HG02678 (cell line): ENCODE measurements at regions not wholly inside any gene's neighbourhood (a gene's known extent, or its start where the extent isn't known, plus 50 kb on each side); places are given as distances from the start of the nearest gene placed in this dataset.
"Not testable (repeated sequence)": the region's sequence is repeated elsewhere in the genome, so short reads cannot be mapped to it uniquely, and the experiment has no call there.

Source experiments
- ATAC-seq: cut with Tn5 transposase; IDR thresholded peaks from one replicate; pipeline ENCODE4 v1.9.1; 2021; ENCODE audit warnings: mild to moderate bottlenecking, moderate library complexity; ENCODE audit not compliant: unreplicated experiment

DNA sequence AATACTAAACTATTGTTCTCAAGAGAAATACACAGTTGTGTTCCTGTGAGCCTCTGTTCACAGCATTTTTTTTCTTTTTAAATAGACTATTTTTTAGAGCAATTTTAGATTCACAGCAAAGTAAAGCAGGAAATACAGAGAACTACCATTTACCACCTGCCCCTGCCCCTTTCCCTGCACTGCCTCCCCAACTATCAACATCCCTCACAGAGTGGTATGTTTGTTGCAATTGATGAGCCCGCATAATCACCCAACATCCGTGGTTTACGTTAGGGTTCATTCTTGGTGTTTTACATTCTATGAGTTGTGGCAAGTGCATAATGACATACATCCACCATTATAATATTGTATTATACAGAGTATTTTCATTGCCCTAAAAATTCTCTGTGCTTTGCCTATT lies 71.6 kb upstream of the TNFAIP3 start:
- no peak for ATAC-seq

DNA sequence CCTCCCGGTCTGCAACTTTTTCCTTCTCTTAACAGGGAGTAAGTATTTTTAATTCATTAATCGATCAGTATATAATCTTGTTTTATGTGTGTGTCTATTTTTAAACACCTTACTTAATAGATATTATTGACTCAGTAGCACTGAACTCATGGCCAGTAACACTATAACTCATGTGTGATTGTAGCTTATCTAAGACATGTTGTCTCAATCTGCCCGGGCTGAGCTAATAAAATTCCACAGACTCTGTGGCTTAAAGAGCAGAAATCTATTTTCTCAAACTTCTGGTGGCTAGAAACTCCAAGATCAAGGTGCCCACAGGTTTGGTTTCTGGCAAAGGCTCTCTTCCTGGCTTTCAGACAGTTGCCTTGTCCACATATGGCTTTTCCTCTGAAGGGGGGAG lies 68.8 kb upstream of the TNFAIP3 start:
- no peak for ATAC-seq

DNA sequence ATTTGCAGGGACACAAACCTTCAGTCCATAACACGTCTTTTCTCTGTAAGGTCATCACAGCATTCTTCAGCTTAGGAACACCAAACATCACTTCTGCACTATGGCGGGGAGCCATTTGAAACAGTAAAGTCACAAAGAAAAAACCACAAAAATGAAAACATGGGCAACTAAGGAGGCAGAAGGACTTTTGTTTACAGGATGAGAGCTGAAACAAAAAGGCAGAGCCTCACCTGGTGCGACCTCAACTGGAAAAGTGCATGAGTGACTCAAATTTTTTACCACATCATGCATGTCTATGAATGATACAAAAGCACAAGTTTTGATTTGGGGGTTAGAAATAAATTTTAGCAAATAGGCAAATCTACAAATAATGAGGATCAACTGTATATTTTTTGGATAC lies 68.2 kb upstream of the TNFAIP3 start:
- ATAC-seq = no peak

DNA sequence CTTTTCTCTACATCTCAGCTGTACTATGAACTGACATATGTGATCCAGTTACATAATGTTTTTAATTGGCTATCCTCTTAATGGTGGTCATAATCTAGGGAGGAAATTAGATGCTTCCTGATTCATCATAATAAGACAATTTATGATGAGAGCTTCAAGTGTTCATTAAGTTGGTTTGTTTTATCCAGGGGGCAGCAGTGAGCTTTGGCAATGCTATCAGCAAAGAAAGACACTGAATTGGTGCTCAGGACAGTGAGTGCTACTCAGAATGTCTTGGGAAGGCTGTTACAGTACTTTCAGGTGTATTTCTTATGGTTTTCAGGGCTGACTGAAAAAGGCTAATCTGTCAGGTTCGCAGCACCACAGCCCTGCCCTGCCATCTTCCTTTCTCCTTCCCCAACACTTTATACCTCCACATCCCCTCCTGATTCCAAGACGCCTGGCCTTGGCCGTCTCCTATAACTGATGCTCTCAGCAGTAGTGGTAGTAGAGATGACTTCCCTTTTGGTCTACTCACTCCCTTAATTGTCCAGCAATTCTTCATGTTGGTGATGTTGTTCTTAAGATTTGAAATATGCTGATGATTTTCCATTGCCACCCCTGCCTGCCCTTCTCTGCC lies 67.0 kb upstream of the TNFAIP3 start:
- ATAC-seq = peak; percentile 73

DNA sequence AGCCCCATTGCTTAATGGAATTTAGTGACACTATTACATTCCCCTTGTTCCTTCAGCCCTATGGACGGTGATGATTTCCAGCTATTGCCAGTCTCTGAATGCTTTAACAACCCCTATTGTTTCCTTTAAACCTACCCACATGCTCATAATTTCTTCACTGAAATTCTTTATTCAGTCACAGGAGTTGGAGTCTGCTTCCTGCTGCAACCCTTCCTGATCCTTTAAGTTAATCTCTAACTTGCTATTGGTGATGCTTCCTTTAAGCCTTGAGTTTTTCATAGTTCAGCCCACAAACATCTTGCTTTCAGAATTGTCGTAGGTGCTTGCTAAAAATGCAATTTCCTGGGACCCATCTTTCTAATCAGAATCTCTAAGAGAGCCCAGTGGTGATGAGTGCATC lies 66.3 kb upstream of the TNFAIP3 start:
- ATAC-seq = no peak

DNA sequence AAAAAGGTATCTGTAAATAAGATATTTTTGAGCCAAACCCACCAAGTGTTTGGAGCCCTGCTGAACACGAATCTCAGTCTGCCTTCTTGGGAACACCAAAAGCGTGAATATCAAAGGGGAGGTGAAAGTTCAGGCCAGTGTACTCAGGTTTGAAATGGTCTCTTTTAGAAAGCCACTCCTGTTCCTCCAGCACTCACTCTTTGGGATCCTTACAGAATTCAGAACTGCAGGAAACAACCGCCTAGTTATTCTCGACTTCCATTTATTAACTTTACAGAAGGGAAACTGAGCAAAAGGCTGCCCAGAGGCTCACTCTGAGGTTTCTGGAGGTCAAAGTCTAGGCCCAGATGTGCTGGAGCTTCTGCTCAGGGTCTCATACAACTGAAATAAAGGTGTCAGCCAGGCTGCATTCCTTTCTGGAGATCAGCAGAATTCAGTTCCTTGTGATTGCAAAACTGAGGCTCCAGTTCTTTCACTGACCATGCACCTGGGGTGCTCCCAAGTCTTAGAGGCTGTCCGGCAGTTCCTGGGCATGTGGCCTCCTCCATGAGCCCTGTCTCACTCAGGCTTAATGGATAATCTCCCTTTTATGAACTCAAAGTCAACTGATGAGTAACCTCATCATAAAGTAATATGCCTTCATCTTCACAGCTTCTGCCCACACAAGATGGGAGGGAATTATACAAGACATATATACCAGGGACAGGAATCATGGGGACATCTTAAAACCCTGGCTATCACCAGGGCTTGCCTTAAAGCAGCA lies 65.5 kb upstream of the TNFAIP3 start:
- no peak for ATAC-seq

DNA sequence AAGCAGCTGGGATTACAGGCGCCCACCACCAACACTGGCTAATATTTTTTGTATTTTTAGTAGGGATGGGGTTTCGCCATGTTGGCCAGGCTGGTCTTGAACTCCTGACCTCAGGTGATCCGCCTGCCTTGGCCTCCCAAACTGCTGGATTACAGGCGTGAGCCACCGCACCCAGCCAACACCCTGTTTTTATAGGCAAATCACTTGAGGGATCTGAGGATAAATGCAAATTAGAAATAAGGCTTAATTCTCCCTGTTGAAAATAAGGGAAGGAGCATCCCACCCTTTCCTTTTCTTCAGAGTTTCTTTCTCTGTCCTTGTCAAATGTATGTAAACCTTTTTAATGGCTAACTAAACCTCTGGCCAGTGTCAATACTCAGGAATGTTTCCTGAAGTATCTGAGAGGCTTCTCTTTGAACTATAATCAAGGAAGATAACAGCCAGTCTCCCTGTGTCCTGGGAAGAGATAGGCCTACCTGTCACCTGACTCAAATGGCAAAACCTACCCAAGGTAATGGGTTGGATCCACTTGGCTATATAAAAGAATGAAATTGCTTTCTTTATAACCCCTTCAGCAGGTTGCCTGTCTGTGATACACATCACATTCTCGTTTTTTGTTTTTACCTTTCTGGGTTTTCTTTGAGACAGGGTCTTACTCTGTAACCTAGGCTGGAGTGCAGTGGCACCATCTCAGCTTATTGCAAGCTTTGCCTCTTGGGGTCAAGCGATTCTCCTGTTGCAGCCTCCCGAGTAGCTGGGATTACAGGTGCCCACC lies 64.5 kb upstream of the TNFAIP3 start:
- no peak for ATAC-seq

DNA sequence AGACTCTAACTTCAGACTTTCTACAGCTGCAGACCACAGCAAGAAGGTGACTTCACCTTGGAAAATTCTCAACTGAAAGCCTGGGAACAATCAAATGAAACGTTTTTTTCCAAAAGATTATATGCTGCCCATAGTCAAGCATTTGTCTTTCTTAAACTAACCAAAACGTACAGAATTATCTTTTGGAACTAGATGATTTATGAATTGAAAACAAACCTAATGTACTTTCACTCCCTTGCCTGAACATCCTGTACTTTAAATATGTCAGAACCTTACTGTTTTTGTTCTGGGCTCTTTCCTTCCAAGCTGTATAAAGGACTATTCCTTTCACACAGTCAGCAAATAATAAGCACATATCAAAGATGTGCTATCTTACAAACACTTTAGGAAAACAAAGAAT lies 62.4 kb upstream of the TNFAIP3 start:
- no peak for ATAC-seq

DNA sequence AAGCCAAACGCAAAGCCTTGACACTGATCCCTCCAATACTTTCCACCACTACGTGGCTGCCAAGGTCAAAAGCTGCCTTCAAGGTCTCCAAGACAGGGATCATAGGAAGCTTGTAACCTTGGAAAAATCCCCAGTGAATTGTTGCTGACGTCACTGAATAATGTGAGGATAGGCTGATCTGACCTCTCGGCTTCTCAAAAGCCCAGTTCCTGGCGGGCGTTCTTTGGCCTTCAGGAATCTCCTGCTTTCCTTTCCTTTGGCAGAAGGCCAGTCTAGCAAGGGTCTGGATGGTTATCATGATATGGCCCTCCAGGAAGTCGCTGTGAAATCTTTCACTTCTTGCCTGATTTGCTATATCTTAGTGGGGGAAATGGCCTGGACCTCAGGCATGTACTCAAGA lies 61.4 kb upstream of the TNFAIP3 start:
- no peak for ATAC-seq

DNA sequence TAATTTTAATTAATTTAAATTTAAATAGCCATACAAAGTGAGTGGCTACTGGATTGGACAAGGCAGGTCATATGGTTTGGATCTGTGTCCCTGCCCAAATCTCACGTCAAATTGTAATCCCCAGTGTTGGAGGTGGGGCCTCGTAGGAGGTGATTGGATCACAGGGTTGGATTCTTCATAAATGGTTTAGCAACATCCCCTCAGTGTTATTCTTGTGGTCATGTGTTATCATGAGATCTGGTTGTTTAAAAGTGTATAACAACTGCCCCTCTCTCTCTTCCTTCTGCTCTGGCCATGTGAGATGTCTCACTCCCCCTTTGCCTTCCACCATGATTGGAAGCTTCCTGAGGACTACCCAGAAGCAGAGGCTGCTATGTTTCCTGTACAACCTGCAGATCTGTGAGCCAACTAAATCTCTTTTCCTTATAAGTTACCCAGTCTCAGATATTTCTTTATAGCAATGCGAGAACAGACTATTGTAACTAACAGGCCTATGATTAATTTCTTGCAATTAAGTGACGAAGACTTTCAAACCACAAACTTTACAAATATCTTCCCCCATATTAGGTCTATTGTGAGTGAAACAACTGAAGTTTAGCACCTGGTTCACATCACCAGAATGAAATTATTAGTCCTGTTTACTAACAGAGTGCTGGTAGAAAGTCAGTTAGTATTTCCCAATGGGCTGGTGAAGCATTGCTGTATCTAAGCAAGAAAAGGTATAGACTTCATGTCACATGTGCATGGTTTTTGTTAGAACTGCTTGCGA lies 60.0 kb upstream of the TNFAIP3 start:
- no peak for ATAC-seq

DNA sequence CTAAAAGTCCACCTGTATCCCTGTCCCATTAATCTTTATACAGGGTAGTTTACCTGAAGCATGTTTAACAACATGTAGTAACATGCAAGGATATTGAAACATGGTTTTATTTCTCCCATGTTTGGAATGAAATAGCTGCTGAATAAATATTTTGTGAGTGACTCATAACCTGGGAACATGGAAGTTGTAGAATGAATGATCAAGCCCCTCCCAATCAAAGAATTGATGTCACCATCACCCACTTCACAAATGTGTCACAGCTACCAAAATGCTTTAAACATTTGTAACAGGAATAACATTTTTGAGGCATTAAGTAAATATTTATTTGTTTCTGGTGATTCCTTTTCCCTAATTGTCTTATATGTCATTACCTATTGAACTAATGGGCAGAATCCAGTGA lies 58.9 kb upstream of the TNFAIP3 start:
- ATAC-seq = no peak

DNA sequence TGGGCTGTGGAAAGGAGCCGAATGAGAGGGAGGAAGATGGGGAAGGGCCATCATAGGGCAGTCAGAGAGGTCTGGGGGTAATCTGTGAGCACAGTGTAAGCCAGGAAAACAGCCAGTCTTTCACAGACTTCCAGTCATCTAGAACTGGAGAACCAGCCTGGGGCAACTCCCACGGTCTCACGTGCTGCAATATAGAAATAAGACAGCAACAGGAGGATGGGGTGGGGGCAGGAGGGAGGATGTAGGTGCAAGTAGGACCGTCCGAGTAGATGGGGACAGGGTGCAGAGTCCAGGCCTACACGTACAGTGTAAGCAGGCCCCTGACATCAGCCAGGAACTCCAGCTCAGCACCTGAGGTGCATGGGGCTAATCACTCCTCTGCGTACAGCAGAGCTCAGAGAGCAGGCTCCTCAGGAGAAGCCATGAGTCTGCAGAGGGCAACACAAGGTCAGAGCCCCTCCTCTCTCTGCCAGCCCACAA lies 58.2 kb upstream of the TNFAIP3 start:
- no peak for ATAC-seq

DNA sequence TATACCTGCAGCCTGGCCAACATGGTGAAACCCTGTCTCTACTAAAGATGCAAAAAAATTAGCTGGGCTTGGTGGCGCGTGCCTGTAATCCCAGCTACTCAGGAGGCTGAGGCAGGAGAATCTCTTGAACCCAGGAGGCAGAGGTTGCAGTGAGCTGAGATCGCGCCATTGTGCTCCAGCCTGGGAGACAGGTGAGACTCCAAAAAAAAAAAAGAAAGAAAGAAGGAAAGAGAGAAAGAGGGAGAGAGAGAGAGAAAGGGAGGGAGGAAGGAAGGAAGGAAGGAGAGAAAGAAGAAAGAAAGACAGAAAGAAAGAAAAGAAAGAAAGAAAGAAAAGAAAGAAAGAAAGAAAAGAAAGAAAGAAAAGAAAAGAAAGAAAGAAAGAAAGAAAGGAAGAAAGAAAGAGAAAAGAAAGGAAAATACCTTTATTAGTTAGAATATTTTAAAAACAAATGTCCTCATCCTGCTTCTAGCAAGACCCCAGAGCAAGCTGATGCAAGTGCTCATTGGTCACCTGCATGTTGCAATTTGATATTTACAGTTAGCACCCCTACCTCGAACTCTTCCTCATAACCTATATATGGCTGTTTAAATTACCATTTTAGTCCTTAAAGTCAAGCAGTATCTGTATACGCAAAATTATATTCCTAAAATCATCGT lies 57.0 kb upstream of the TNFAIP3 start:
- ATAC-seq = not testable (repeated sequence)

DNA sequence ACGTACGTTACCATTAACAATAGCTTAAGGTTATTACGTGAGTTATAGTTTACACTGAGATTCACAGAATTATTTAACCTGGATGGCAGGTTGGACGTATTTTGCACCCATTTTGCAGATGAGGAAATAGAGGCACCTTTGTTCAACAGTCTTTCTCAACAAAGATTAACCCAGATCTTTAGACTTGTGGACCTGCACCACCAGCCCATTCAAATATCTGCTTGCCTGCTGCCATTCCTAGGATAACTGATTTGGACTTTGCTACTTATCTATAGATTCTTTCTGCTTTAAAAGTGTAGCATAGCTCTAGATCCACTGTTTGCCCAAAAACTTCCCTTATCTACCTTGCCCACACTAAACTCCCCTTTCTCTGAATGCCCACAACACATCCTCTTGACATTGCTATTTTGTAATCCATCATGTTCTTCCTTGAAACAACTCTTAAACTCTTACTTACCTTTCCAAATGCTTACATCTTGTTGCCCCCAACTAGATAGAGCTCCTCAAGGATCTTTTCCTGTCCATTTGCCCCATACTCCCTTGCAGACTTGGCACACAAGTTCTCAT lies 56.4 kb upstream of the TNFAIP3 start:
- no peak for ATAC-seq

DNA sequence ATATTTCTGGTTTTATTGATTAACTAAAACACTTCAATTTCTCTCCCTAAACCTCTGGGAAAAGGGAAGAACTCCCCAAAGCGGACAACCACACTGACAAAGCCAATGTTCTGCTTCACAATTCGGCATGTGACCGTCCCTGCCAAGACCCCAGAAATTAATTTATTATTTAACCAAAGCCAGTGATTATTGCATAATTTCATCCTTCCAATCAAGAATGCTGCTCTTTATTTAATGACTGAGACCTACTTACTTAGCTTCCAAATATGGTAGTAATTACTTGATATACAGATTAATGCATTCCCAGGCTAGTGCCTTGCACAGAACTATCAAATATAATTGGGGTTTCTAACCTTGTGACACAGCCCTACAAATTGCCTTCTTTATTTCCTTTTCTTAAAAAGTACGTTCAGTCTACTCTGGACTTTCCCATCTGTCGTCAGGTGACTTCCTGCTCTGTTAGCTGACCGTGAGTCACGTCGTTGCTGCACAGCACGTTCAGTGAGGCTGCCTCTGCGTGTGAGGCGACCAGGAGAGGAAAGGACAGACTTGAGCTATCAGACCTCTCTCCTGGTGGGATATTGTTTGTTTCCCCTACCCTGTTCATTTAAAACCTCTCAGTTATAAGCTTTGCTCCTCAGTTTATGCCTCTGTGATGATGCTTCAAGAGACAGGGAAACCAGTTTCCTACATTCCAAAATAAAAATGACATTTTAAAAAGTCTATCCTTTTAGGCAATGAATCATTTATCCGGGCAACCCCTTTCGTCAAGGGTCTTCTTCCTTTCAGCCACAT lies 55.7 kb upstream of the TNFAIP3 start:
- ATAC-seq = peak; percentile 97

DNA sequence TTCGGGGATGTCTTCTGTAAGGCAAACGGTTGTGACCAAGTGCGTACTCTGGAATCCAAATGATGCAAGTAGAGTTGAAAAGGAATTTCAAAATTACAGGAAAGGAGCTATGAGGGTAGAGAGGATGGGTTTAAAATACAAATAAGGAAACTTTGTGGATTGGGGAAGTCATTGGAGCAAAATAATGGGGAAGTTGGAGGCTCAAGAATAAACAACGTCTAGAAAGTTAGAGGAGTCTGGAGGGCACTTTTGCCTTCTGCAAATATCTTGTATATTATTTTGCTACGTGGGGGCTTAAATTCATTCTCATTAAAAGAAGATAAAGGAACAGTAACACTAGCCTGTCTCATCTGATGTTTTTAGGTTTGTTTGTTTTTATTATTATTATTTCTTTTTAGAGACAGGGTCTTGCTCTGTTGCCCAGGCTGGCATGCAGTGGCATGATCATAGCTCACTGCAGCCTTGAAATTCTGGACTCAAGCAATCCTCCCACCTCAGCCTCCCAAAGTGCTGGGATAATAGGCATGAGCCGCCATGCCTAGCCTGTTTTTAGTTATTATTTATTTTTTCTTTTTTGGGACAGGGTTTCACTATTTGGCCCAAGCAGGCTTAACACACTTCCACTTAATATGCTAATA lies 55.0 kb upstream of the TNFAIP3 start:
- ATAC-seq = no peak

DNA sequence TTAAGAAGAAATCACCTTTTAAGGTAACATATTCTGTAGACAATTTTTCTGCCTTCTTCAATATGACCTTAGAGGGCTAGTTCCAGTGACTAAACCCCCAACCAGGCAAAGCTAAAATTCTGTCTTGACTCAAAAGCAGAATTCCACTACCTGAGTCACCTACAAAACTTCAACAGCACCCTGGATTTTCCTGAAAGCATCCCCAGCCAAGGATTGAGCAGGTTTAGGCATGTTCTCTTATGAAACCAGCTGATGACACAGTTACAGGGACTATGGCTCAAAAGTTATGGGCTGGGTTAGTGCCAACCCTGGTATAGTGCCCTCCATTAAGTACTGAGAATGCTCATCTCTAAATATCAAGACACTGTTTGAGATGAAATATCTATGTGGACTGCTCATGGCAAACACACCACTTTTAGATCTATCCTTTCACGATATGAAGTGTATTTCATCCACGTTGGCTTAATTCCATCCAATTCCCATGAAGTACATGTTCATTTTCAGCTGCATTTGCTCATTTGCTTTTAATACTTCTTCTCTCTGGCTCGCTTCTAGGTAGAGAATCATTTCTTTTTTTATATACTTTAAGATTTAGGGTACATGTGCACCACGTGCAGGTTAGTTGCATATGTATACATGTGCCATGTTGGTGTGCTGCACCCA lies 53.6 kb upstream of the TNFAIP3 start:
- ATAC-seq = no peak

DNA sequence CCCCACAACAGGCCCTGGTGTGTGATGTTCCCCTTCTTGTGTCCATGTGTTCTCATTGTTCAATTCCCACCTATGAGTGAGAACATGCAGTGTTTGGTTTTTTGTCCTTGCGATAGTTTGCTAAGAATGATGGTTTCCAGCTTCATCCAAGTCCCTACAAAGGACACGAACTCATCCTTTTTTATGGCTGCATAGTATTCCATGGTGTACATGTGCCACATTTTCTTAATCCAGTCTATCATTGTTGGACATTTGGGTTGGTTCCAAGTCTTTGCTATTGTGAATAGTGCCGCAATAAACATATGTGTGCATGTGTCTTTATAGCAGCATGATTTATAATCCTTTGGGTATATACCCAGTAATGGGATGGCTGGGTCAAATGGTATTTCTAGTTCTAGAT lies 53.0 kb upstream of the TNFAIP3 start:
- ATAC-seq = not testable (repeated sequence)
